GM18511 (cell line): ENCODE measurements at regions not wholly inside any gene's neighbourhood (a gene's known extent, or its start where the extent isn't known, plus 50 kb on each side); places are given as distances from the start of the nearest gene placed in this dataset.
"Not testable (repeated sequence)": the region's sequence is repeated elsewhere in the genome, so short reads cannot be mapped to it uniquely, and the experiment has no call there.

Source experiments
- ATAC-seq: cut with Tn5 transposase; IDR thresholded peaks from one replicate; pipeline ENCODE4 v1.9.1; 2021; ENCODE audit warnings: mild to moderate bottlenecking, moderate library complexity; ENCODE audit not compliant: unreplicated experiment

GRCh38 chr7:83832009-83832408, 183.1 kb upstream of the SEMA3E start:
- ATAC-seq = no peak

GRCh38 chr7:83827036-83827435, 178.1 kb upstream of the SEMA3E start:
- no peak for ATAC-seq

- no peak for ATAC-seq
Observed at GRCh38 chr7:83824214-83824613, 175.3 kb upstream of the SEMA3E start.

GRCh38 chr7:83821866-83822265, 172.9 kb upstream of the SEMA3E start:
- no peak for ATAC-seq

GRCh38 chr7:83820641-83821040, 171.7 kb upstream of the SEMA3E start:
- ATAC-seq = no peak

- no peak for ATAC-seq
Observed at GRCh38 chr7:83819911-83820310, 171.0 kb upstream of the SEMA3E start.

GRCh38 chr7:83814480-83814879, 165.5 kb upstream of the SEMA3E start:
- ATAC-seq = no peak

GRCh38 chr7:83812563-83812962, 163.6 kb upstream of the SEMA3E start:
- not testable (repeated sequence) for ATAC-seq

- no peak for ATAC-seq
Observed at GRCh38 chr7:83808982-83809381, 160.0 kb upstream of the SEMA3E start.

- ATAC-seq = no peak
Observed at GRCh38 chr7:83807774-83808173, 158.8 kb upstream of the SEMA3E start.

GRCh38 chr7:83806538-83806937, 157.6 kb upstream of the SEMA3E start:
- ATAC-seq = no peak

- no peak for ATAC-seq
Observed at GRCh38 chr7:83799333-83799732, 150.4 kb upstream of the SEMA3E start.

- ATAC-seq = peak; percentile 83
Observed at GRCh38 chr7:83798489-83798888, 149.6 kb upstream of the SEMA3E start.

GRCh38 chr7:83796760-83797159, 147.8 kb upstream of the SEMA3E start:
- peak; percentile 57 for ATAC-seq

GRCh38 chr7:83794829-83795228, 145.9 kb upstream of the SEMA3E start:
- ATAC-seq = no peak

- ATAC-seq = no peak
Observed at GRCh38 chr7:83793558-83793957, 144.6 kb upstream of the SEMA3E start.

- ATAC-seq = no peak
Observed at GRCh38 chr7:83791737-83792136, 142.8 kb upstream of the SEMA3E start.

- ATAC-seq = no peak
Observed at GRCh38 chr7:83786858-83787257, 137.9 kb upstream of the SEMA3E start.

- ATAC-seq = no peak
Observed at GRCh38 chr7:83782628-83783027, 133.7 kb upstream of the SEMA3E start.

- ATAC-seq = no peak
Observed at GRCh38 chr7:83778073-83778443, 129.1 kb upstream of the SEMA3E start.

- no peak for ATAC-seq
Observed at GRCh38 chr7:83777406-83778072, 128.6 kb upstream of the SEMA3E start.

- ATAC-seq = no peak
Observed at GRCh38 chr7:83769407-83769806, 120.5 kb upstream of the SEMA3E start.

GRCh38 chr7:83751217-83751616, 102.3 kb upstream of the SEMA3E start:
- ATAC-seq = no peak
